Fibroblast of villous mesenchyme (primary cell): ENCODE measurements at regions not wholly inside any gene's neighbourhood (a gene's known extent, or its start where the extent isn't known, plus 50 kb on each side); places are given as distances from the start of the nearest gene placed in this dataset.

Source experiments
- DNase-seq: peaks from one replicate; pipeline ENCODE4 v3.0.0-alpha.2; 2010; ENCODE audit warnings: low read depth
- H3K4me3 ChIP-seq: 2 replicates; pipeline ENCODE4 v1.5.1; 2011; ENCODE audit warnings: low read depth, mild to moderate bottlenecking, low read length
- CTCF ChIP-seq: IDR thresholded peaks from 2 replicates; pipeline ENCODE4 v1.5.1; 2012; ENCODE audit warnings: low read depth, mild to moderate bottlenecking, low read length; ENCODE audit not compliant: insufficient read depth

GRCh38 chr22:35475545-35475944, 65.1 kb upstream of the RASD2 start:
- no peak overlapping the region for H3K4me3 ChIP-seq
- no peak for DNase-seq
- no peak for TF ChIP-seq CTCF

DNA sequence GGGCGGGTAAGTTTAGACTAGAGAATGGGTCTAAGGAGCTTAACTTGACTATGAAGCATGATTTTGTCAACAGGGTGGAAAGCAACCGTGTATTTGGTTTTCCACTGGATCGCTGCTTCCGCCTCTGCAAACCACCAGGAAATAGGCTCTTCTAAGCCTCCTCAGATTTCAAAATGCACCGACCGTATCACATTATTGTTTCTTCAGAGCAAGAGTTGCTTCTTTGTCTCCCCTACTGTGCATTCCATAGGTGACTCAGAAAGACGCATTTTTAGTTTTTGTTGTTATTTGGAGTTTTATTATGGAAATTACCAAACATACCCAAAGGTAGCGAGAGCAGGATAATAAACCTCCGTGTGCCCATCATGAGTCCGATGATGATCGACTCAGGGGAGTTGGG, 64.3 kb upstream of the RASD2 start:
- peak; percentile 53 for DNase-seq
- no peak overlapping the region for H3K4me3 ChIP-seq
- no peak for TF ChIP-seq CTCF

- DNase-seq: peak; percentile 98
- no peak overlapping the region for H3K4me3 ChIP-seq
- TF ChIP-seq CTCF: no peak
Measured at GRCh38 chr22:35477911-35478582, 62.6 kb upstream of the RASD2 start.

GRCh38 chr22:35478633-35479107, 62.0 kb upstream of the RASD2 start:
- H3K4me3 ChIP-seq: no peak overlapping the region
- DNase-seq: no peak
- no peak for TF ChIP-seq CTCF

GRCh38 chr22:35479359-35479758, 61.3 kb upstream of the RASD2 start:
- no peak overlapping the region for H3K4me3 ChIP-seq
- no peak for TF ChIP-seq CTCF
- DNase-seq: no peak

DNA sequence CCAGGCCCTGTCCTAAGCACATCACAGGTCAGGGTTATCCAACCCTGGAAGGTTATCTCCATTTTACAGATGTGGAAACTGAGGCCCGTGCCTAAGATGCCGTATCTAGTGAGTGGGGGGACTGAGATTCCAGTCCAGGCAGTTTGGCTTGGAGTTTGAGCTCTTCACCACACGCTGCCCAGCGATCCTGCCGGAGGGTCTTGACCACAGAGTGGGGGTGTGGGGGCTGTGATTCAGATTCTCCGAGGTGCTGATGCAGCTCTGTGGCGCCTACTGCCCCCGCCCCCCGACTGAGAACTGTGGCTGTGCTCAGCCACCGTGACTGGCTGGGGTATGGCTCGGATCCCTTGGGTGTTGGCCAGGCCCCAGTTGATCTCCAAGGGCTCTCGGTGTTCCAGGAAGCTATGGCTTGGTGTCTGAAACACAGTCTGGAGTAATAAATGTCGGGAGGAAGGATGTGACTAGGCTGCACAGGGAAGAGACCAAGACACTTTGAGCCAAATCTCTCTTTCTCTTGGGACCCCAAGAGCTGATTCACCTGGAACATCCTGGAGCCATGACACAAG, 60.6 kb upstream of the RASD2 start:
- TF ChIP-seq CTCF: no peak
- no peak overlapping the region for H3K4me3 ChIP-seq
- DNase-seq: peak; percentile 34
